Left lung (tissue), 4 donors: ENCODE measurements at regions not wholly inside any gene's neighbourhood (a gene's known extent, or its start where the extent isn't known, plus 50 kb on each side); places are given as distances from the start of the nearest gene placed in this dataset.

ENCODE experiments used
- ATAC-seq: fragments of 200-7000 bp; cut with Tn5 transposase; one replicate; pipeline ENCODE4 v1.9.1; 2020; ENCODE audit warnings: moderate library complexity
- DNase-seq, 4 donors: peaks; one replicate each; pipeline ENCODE4 v3.0.0-alpha.2; 2013 to 2020
- H3K27ac ChIP-seq, 2 donors: fragments of 200-600 bp; sonication (generic) in 1 of 2; one replicate each; pipeline versions ENCODE4 v1.5.0 to v1.8.0; 2020 to 2021
- H3K27me3 ChIP-seq, 2 donors: fragments of 200-600 bp; sonication (generic) in 1 of 2; one replicate each; pipeline versions ENCODE4 v1.5.0 to v1.8.0; 2020 to 2021
- H3K36me3 ChIP-seq, 2 donors: fragments of 200-600 bp; sonication (generic) in 1 of 2; one replicate each; pipeline versions ENCODE4 v1.5.0 to v1.8.0; 2020 to 2021
- H3K4me1 ChIP-seq, 2 donors: fragments of 200-600 bp; one replicate each; pipeline ENCODE4 v1.8.0; 2021
- H3K4me3 ChIP-seq, 2 donors: fragments of 200-600 bp; sonication (generic) in 1 of 2; one replicate each; pipeline versions ENCODE4 v1.5.0 to v1.8.0; 2020 to 2021; ENCODE audit warnings: mild to moderate bottlenecking in 1 of 2
- H3K9me3 ChIP-seq, 2 donors: fragments of 200-600 bp; sonication (generic) in 1 of 2; one replicate each; pipeline versions ENCODE4 v1.5.0 to v1.8.0; 2020 to 2021
- CTCF ChIP-seq, 2 donors: fragments of 200-600 bp; sonication (generic) in 1 of 2; IDR thresholded peaks; one replicate each; pipeline versions ENCODE4 v1.5.0 to v1.8.0; 2021; ENCODE audit warnings: antibody characterized with exemption in 2 of 2
- intact Hi-C, 2 donors: fragments of 100-400 bp; cut with DNase I; formaldehyde crosslinking; loops; one replicate each; pipeline versions ENCODE4 v1.11.2 to v1.14.2; 2022
- donor health status: DM: no; HTN: yes; CAD: no.
- donor health status: DM: no; HTN: no; CAD: no.

DNA sequence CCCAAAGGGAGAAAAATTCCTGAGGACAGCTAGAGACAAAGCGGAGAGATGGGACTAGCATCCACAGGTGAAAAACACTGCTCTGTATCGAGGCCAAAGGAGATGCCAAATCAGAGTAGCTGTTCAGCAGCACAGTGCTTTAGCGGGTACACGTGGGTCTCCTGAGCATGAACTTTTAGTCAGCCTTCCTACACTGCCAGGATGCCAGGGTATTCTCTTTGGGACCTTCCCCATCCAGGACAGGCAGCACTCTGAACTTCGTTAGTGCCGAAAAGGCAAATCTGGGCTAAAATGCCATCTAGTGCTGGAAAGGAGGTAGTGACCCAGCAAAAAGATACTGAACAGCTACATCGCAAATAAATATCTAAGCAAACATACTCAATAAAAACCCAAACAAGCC, 64.9 kb downstream of the C6orf58 start:
- ATAC-seq (peak; percentile 70), DNase-seq (peak in 1 of 4 donors; percentile 3)
- TF ChIP-seq CTCF (IDR thresholded peaks at IDR 0.05): peak in 1 of 2 donors; percentile 39
- H3K4me1 ChIP-seq: no peaks in the 10 kb centered on the region
- no peaks in the 10 kb centered on the region for H3K9me3 ChIP-seq
- intact Hi-C loops: no loop called here
- H3K27ac ChIP-seq: no peak overlapping the region
- no peak overlapping the region for H3K4me3 ChIP-seq
- H3K27me3 ChIP-seq: peaks cover 0 to 4% of the 10 kb centered on the region in 2 donors
- H3K36me3 ChIP-seq: no peaks in the 10 kb centered on the region
